ENCODE measurements at regions not wholly inside any gene's neighbourhood (a gene's known extent, or its start where the extent isn't known, plus 50 kb on each side); places are given as distances from the start of the nearest gene placed in this dataset.
"Not testable (repeated sequence)": the region's sequence is repeated elsewhere in the genome, so short reads cannot be mapped to it uniquely, and the experiment has no call there.

GRCh38 chr10:53422223-53422888 lies 649.8 kb upstream of the MBL2 start:
- DNase-seq, result no peak

- DNase-seq, result no peak
Observed at GRCh38 chr10:53412651-53413050, 640.1 kb upstream of the MBL2 start.

- no peak for DNase-seq
Observed at GRCh38 chr10:53406532-53406931, 633.9 kb upstream of the MBL2 start.

GRCh38 chr10:53403688-53404087 lies 631.1 kb upstream of the MBL2 start:
- peak; percentile 6 for DNase-seq

GRCh38 chr10:53402594-53402993 lies 630.0 kb upstream of the MBL2 start:
- no peak for DNase-seq

- no peak for DNase-seq
Observed at GRCh38 chr10:53401536-53401935, 629.0 kb upstream of the MBL2 start.

GRCh38 chr10:53396876-53397275 lies 624.3 kb upstream of the MBL2 start:
- no peak for DNase-seq

- DNase-seq, result no peak
Observed at GRCh38 chr10:53395449-53395848, 622.9 kb upstream of the MBL2 start.

GRCh38 chr10:53387562-53387961 lies 615.0 kb upstream of the MBL2 start:
- no peak for DNase-seq

GRCh38 chr10:53382543-53382942 lies 610.0 kb upstream of the MBL2 start:
- DNase-seq, result no peak

- DNase-seq, result no peak
Observed at GRCh38 chr10:53379956-53380355, 607.4 kb upstream of the MBL2 start.

GRCh38 chr10:53370347-53370746 lies 597.8 kb upstream of the MBL2 start:
- DNase-seq, result no peak

GRCh38 chr10:53361936-53362335 lies 589.4 kb upstream of the MBL2 start:
- DNase-seq, result no peak

- DNase-seq, result no peak
Observed at GRCh38 chr10:53361281-53361680, 588.7 kb upstream of the MBL2 start.

- not testable (repeated sequence) for DNase-seq
Observed at GRCh38 chr10:53358978-53359377, 586.4 kb upstream of the MBL2 start.

- no peak for DNase-seq
Observed at GRCh38 chr10:53358536-53358935, 586.0 kb upstream of the MBL2 start.

GRCh38 chr10:53357587-53357986 lies 585.0 kb upstream of the MBL2 start:
- DNase-seq, result no peak

GRCh38 chr10:53356616-53357349 lies 584.2 kb upstream of the MBL2 start:
- no peak for DNase-seq

GRCh38 chr10:53342531-53342930 lies 569.9 kb upstream of the MBL2 start:
- DNase-seq, result not testable (repeated sequence)

- DNase-seq, result not testable (repeated sequence)
Observed at GRCh38 chr10:53338199-53338598, 565.6 kb upstream of the MBL2 start.

- not testable (repeated sequence) for DNase-seq
Observed at GRCh38 chr10:53335803-53336422, 563.3 kb upstream of the MBL2 start.

- no peak for DNase-seq
Observed at GRCh38 chr10:53331460-53331859, 558.9 kb upstream of the MBL2 start.

- DNase-seq, result not testable (repeated sequence)
Observed at GRCh38 chr10:53326401-53327305, 554.1 kb upstream of the MBL2 start.
